ENCODE measurements at regions not wholly inside any gene's neighbourhood (a gene's known extent, or its start where the extent isn't known, plus 50 kb on each side); places are given as distances from the start of the nearest gene placed in this dataset.

- TF ChIP-seq CTCF (IDR thresholded peaks at IDR 0.05; ENCODE audit: low read depth, low read length) (no peak), POLR2A (IDR thresholded peaks at IDR 0.05; ENCODE audit: extremely low read depth, insufficient read length) (no peak)
Measured at GRCh38 chr1:2966449-2967328, 54.6 kb upstream of the ACTRT2 start.
